ENCODE measurements at regions not wholly inside any gene's neighbourhood (a gene's known extent, or its start where the extent isn't known, plus 50 kb on each side); places are given as distances from the start of the nearest gene placed in this dataset.

DNA sequence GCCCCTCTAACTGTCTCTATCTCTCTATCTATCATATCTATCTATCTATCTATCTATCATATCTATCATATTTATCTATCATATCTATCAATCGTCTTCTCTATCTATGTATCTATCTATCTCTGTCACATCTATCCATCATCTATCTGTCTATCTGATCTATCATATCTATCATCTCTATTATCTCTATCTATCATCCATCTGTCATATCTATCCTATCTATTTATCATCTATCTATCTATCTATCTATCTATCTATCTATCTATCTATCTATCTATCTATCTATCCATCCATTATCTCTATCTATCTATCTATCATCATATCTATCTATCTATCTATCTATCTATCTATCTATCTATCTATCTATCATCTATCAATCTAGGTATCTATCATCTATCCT, 638.0 kb downstream of the DHX35 start:
- 52 to 67% methylated on average over 1 of the region's 1 CpG for whole genome bisulfite sequencing, 2 donors
- ATAC-seq (ENCODE audit: low FRiP score): no peak

DNA sequence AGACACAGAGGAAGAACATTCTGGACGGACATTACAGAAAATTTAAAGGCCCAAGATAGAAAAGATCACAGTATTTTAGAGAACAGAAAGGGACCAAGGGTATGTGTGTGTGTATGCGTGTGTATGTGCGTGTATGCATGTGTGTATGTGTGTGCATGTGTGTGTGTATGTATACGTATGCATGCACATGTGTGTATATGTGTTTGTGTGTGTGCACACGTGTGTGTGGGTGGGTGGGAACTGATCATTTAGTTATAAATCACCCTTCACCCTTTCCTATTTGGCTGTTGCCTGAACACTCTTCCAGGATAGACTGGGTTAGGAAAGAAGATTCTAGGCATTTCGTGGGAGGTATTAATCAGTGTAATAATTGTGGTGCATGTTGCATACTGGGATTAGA, 634.4 kb downstream of the DHX35 start:
- Histone ChIP-seq H3K9me3 (ENCODE audit: control insufficient read depth, low read length) (no peaks in the 10 kb centered on the region), H3K36me3 (ENCODE audit: control insufficient read depth in 1 of 2, insufficient read depth in 2 of 2, low read length in 1 of 2) (no peaks in the 10 kb centered on the region), H3K27me3 (ENCODE audit: control insufficient read depth in 1 of 2, insufficient read depth in 2 of 2, low read length in 1 of 2) (no peaks in the 10 kb centered on the region), H3K27ac (ENCODE audit: low read depth in 1 of 2, low read length in 2 of 2) (no peak overlapping the region), H3K4me1 (ENCODE audit: control insufficient read depth in 1 of 2, insufficient read depth in 2 of 2, low read length in 2 of 2) (no peaks in the 10 kb centered on the region), H3K4me3 (ENCODE audit: low read length in 2 of 2) (no peak overlapping the region)
- WGBS, 2 donors: 80 to 86% methylated on average over 6 of the region's 6 CpGs
- DNase-seq: no peak
- ATAC-seq (ENCODE audit: low FRiP score): no peak
- intact Hi-C loops (cut with DNase I): no loop called here

More for the DNA sequence above, 638.0 kb downstream of the DHX35 start:
- no peaks in the 10 kb centered on the region for H3K36me3 ChIP-seq (ENCODE audit: control insufficient read depth in 1 of 2, insufficient read depth in 2 of 2, low read length in 1 of 2)
- intact Hi-C loops (cut with DNase I): no loop called here
- no peak for DNase-seq
- H3K9me3 ChIP-seq (ENCODE audit: control insufficient read depth, low read length): no peaks in the 10 kb centered on the region
- no peaks in the 10 kb centered on the region for H3K4me1 ChIP-seq (ENCODE audit: control insufficient read depth in 1 of 2, insufficient read depth in 2 of 2, low read length in 2 of 2)
- no peaks in the 10 kb centered on the region for H3K27me3 ChIP-seq (ENCODE audit: control insufficient read depth in 1 of 2, insufficient read depth in 2 of 2, low read length in 1 of 2)
- H3K27ac ChIP-seq (ENCODE audit: low read depth in 1 of 2, low read length in 2 of 2): no peak overlapping the region
- H3K4me3 ChIP-seq (ENCODE audit: low read length in 2 of 2): no peak overlapping the region

DNA sequence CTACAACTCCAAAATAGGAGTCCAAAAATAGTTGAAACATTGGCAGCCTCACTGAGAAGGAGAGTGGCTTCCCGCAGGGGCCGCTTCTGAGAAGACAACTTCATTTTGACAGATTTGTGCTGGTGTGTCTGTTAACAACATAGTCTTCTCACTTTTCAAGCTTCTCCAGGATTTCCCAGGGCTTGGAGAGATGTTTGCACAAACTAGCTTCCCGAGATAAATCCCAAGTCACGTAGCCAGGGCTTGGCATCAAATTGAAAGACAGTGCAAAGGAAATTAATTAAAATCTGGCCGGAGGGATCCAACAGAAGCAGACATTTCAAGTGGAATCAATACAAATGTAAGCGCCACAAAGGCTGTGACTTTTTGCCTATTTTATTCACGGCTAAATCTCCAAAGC, 630.2 kb downstream of the DHX35 start:
- intact Hi-C loops (cut with DNase I): no loop called here
- 28 to 43% methylated on average over 7 of the region's 7 CpGs for WGBS, 2 donors
- no peaks in the 10 kb centered on the region for H3K4me1 ChIP-seq (ENCODE audit: control insufficient read depth in 1 of 2, insufficient read depth in 2 of 2, low read length in 2 of 2)

DNA sequence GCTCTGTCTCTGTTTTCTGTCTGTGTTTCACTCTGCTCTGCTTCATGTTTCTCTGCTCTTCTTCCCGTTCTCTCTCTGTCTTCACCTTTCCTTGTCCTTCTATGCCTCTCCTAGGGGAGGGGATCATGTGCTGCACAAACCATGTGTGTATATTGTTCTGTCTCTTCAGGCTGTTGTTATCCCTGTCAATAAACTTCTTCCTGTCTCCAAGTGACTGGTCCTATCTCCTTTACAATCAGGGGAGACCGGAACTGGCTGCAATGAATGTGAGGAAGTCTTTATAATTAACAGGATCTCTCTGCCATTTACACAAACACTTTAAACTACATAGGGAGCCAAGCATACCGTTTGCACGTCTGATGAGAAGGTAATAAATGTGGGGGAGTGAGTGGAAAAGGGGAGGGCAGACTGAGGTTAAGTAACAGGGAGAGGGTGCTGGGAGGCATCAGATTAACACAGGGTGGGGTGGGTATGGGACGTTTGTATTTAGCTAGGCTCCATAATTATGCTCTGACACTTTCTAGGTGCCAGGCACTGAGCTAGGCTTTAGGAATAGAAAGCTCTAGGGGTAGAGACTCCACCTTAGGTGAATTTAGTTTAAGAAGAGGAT, 626.1 kb downstream of the DHX35 start:
- WGBS, 2 donors: 21 to 22% methylated on average over 5 of the region's 5 CpGs
- ATAC-seq (ENCODE audit: low FRiP score): no peak
- Histone ChIP-seq H3K4me3 (ENCODE audit: low read length in 2 of 2) (no peak overlapping the region), H3K4me1 (ENCODE audit: control insufficient read depth in 1 of 2, insufficient read depth in 2 of 2, low read length in 2 of 2) (no peaks in the 10 kb centered on the region), H3K36me3 (ENCODE audit: control insufficient read depth in 1 of 2, insufficient read depth in 2 of 2, low read length in 1 of 2) (no peaks in the 10 kb centered on the region), H3K27me3 (ENCODE audit: control insufficient read depth in 1 of 2, insufficient read depth in 2 of 2, low read length in 1 of 2) (no peaks in the 10 kb centered on the region), H3K9me3 (ENCODE audit: control insufficient read depth, low read length) (no peaks in the 10 kb centered on the region), H3K27ac (ENCODE audit: low read depth in 1 of 2, low read length in 2 of 2) (no peak overlapping the region)
- intact Hi-C loops (cut with DNase I): no loop called here
- no peak for DNase-seq

More for the DNA sequence above, 630.2 kb downstream of the DHX35 start:
- H3K27ac ChIP-seq (ENCODE audit: low read depth in 1 of 2, low read length in 2 of 2): no peak overlapping the region
- ATAC-seq (ENCODE audit: low FRiP score) (no peak), DNase-seq (no peak)
- H3K36me3 ChIP-seq (ENCODE audit: control insufficient read depth in 1 of 2, insufficient read depth in 2 of 2, low read length in 1 of 2): no peaks in the 10 kb centered on the region
- no peak overlapping the region for H3K4me3 ChIP-seq (ENCODE audit: low read length in 2 of 2)
- H3K27me3 ChIP-seq (ENCODE audit: control insufficient read depth in 1 of 2, insufficient read depth in 2 of 2, low read length in 1 of 2): no peaks in the 10 kb centered on the region
- no peaks in the 10 kb centered on the region for H3K9me3 ChIP-seq (ENCODE audit: control insufficient read depth, low read length)

DNA sequence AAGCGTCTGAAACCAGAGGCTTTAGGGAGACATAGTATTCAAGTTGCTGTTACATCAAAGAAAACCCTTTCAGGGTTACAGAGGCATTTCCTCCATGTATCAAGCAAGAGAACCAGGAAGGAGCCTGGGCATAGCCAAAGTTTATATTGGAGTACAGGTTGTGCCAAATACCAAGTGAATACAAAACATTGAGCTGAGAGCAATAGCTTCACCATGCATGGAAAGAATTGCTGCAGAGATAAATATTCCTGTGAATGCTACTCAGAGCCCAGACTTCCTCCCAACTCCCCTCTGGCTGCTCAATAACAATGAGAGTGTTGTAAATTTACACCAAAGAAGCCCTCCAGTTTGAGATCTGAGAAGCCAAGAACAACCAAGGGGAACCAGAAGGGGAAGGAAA, 618.9 kb downstream of the DHX35 start:
- H3K27ac ChIP-seq (ENCODE audit: low read depth in 1 of 2, low read length in 2 of 2): no peak overlapping the region
- no peak for ATAC-seq (ENCODE audit: low FRiP score)
- DNase-seq: no peak
- 19 to 43% methylated on average over 1 of the region's 1 CpG for WGBS, 2 donors
- H3K4me1 ChIP-seq (ENCODE audit: control insufficient read depth in 1 of 2, insufficient read depth in 2 of 2, low read length in 2 of 2): no peaks in the 10 kb centered on the region
- H3K9me3 ChIP-seq (ENCODE audit: control insufficient read depth, low read length): no peaks in the 10 kb centered on the region
- no peaks in the 10 kb centered on the region for H3K27me3 ChIP-seq (ENCODE audit: control insufficient read depth in 1 of 2, insufficient read depth in 2 of 2, low read length in 1 of 2)
- H3K36me3 ChIP-seq (ENCODE audit: control insufficient read depth in 1 of 2, insufficient read depth in 2 of 2, low read length in 1 of 2): no peaks in the 10 kb centered on the region
- no peak overlapping the region for H3K4me3 ChIP-seq (ENCODE audit: low read length in 2 of 2)
- intact Hi-C loops (cut with DNase I): no loop called here

DNA sequence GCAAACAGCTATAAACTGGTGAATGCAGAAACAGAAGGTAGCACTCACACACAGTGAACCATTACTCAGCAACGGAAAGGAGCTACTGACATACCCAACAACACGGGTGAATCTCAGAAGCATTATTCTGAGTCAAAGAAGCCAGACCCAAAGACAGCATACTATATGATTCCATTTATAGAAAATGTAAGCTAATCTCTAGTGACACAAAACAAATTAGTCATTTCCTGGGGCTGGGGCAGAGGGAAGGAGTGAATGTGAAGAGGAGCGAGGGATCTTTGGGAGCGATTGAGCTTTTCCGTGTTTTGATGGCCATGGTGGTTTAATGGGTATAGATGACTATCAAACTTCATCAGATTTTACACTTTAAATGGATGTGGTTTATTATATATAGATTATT, 614.6 kb downstream of the DHX35 start:
- Histone ChIP-seq H3K27ac (ENCODE audit: low read depth in 1 of 2, low read length in 2 of 2) (no peak overlapping the region), H3K9me3 (ENCODE audit: control insufficient read depth, low read length) (peaks cover 4% of the 10 kb centered on the region), H3K36me3 (ENCODE audit: control insufficient read depth in 1 of 2, insufficient read depth in 2 of 2, low read length in 1 of 2) (no peaks in the 10 kb centered on the region), H3K4me3 (ENCODE audit: low read length in 2 of 2) (no peak overlapping the region), H3K4me1 (ENCODE audit: control insufficient read depth in 1 of 2, insufficient read depth in 2 of 2, low read length in 2 of 2) (no peaks in the 10 kb centered on the region), H3K27me3 (ENCODE audit: control insufficient read depth in 1 of 2, insufficient read depth in 2 of 2, low read length in 1 of 2) (no peaks in the 10 kb centered on the region)
- no peak for ATAC-seq (ENCODE audit: low FRiP score)
- 69% methylated on average over 5 of the region's 5 CpGs for WGBS, 2 donors
- intact Hi-C loops (cut with DNase I): no loop called here
- DNase-seq: no peak

DNA sequence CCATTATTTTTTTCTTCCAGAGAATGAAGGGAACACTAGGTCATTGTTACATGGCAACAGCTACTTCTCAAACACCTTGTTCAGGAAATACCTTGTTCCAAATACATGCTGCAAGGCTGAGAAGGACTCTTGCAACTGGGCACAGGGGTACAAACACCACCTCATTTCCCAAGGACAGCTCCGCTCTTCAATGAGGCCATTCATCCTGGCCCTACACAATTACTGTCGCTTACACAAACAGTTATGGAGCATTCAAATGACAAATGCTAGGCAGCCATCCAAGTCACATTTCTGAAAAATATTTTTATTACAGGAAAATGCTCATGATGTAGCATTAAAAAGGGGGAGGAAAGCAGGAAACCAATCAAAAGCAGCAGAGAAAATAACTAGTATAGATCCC, 611.9 kb downstream of the DHX35 start:
- WGBS, 2 donors: 44 to 58% methylated on average over 2 of the region's 2 CpGs
- no peak overlapping the region for H3K4me3 ChIP-seq (ENCODE audit: low read length in 2 of 2)
- no peaks in the 10 kb centered on the region for H3K27me3 ChIP-seq (ENCODE audit: control insufficient read depth in 1 of 2, insufficient read depth in 2 of 2, low read length in 1 of 2)
- no peaks in the 10 kb centered on the region for H3K36me3 ChIP-seq (ENCODE audit: control insufficient read depth in 1 of 2, insufficient read depth in 2 of 2, low read length in 1 of 2)
- no peaks in the 10 kb centered on the region for H3K4me1 ChIP-seq (ENCODE audit: control insufficient read depth in 1 of 2, insufficient read depth in 2 of 2, low read length in 2 of 2)
- DNase-seq (no peak), ATAC-seq (ENCODE audit: low FRiP score) (no peak)
- intact Hi-C loops (cut with DNase I): no loop called here
- H3K27ac ChIP-seq (ENCODE audit: low read depth in 1 of 2, low read length in 2 of 2): no peak overlapping the region
- peaks cover 4% of the 10 kb centered on the region for H3K9me3 ChIP-seq (ENCODE audit: control insufficient read depth, low read length)

DNA sequence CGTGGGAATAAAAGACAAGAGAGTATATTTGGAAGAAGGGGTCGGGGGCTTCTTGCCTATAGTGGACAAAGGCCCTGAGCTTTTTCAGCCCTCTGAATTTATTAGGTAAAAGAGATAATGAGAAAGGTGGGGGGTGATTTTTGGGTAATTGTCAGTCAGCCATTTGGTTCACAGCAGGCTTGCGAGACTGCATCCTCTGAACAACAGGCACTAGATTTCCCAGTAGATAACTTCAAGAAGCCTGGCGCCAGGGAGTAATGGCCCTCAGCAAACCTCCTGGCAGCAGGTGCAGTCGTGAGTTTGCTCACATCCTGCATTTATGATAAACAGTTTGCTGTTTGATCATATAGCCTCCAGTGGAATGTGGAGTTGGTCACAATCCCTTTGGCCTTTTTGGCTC, 609.0 kb downstream of the DHX35 start:
- Histone ChIP-seq H3K9me3 (ENCODE audit: control insufficient read depth, low read length) (peaks cover 4% of the 10 kb centered on the region), H3K27me3 (ENCODE audit: control insufficient read depth in 1 of 2, insufficient read depth in 2 of 2, low read length in 1 of 2) (no peaks in the 10 kb centered on the region), H3K27ac (ENCODE audit: low read depth in 1 of 2, low read length in 2 of 2) (no peak overlapping the region), H3K4me1 (ENCODE audit: control insufficient read depth in 1 of 2, insufficient read depth in 2 of 2, low read length in 2 of 2) (no peaks in the 10 kb centered on the region), H3K36me3 (ENCODE audit: control insufficient read depth in 1 of 2, insufficient read depth in 2 of 2, low read length in 1 of 2) (no peaks in the 10 kb centered on the region), H3K4me3 (ENCODE audit: low read length in 2 of 2) (no peak overlapping the region)
- ATAC-seq (ENCODE audit: low FRiP score): no peak
- 77 to 78% methylated on average over 5 of the region's 5 CpGs for WGBS, 2 donors
- intact Hi-C loops (cut with DNase I): no loop called here
- DNase-seq: no peak

DNA sequence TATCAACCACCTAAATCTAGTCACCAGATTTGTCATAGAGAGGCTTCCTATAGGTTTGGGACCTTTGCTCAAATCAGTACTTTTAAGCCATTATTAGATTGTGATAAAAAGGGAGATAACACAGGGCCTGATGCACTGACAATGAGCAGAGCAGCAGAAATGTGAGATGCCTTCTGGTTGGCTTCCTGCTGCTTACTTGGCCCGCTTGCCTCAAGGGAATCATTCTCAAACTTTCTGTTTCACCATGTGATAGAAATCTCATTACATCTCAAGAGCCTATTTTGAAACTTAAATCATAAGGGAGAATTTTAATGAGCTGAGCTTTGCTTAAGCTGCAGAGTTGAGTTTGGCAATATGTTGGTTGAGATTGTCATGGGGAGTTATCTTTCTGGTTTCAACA, 606.0 kb downstream of the DHX35 start:
- no peak overlapping the region for H3K4me3 ChIP-seq (ENCODE audit: low read length in 2 of 2)
- peaks cover 2% of the 10 kb centered on the region for H3K9me3 ChIP-seq (ENCODE audit: control insufficient read depth, low read length)
- no peaks in the 10 kb centered on the region for H3K4me1 ChIP-seq (ENCODE audit: control insufficient read depth in 1 of 2, insufficient read depth in 2 of 2, low read length in 2 of 2)
- no peak overlapping the region for H3K27ac ChIP-seq (ENCODE audit: low read depth in 1 of 2, low read length in 2 of 2)
- intact Hi-C loops (cut with DNase I): no loop called here
- WGBS, 2 donors: 62 to 63% methylated on average over 1 of the region's 1 CpG
- no peaks in the 10 kb centered on the region for H3K36me3 ChIP-seq (ENCODE audit: control insufficient read depth in 1 of 2, insufficient read depth in 2 of 2, low read length in 1 of 2)
- H3K27me3 ChIP-seq (ENCODE audit: control insufficient read depth in 1 of 2, insufficient read depth in 2 of 2, low read length in 1 of 2): peaks cover 0 to 2% of the 10 kb centered on the region in 2 donors
- ATAC-seq (ENCODE audit: low FRiP score) (no peak), DNase-seq (no peak)
